ENCODE measurements at regions not wholly inside any gene's neighbourhood (a gene's known extent, or its start where the extent isn't known, plus 50 kb on each side); places are given as distances from the start of the nearest gene placed in this dataset.

GRCh38 chr15:96406701-96407100 is 76.2 kb downstream of the NR2F2 start:
- intact Hi-C loops (cut with DNase I; ENCODE audit: low total_unique reads): no loop called here
- no peaks in the 10 kb centered on the region for H3K36me3 ChIP-seq
- DNase-seq: no peak
- no peaks in the 10 kb centered on the region for H3K9me3 ChIP-seq
- TF ChIP-seq CTCF (IDR thresholded peaks at IDR 0.05 in 4 of 5, conservative IDR thresholded peaks at IDR 0.05 in 1 of 5): no peak
- no peak for TF ChIP-seq POLR2A (IDR thresholded peaks at IDR 0.05)
- in situ Hi-C loops (cut with MboI; ENCODE audit: low sequenced_read_pairs in 4 of 4): no loop called here
- no peak for ATAC-seq
- H3K27ac ChIP-seq: no peak overlapping the region
- no peak overlapping the region for H3K4me3 ChIP-seq
- H3K4me1 ChIP-seq: peaks cover 7 to 8% of the 10 kb centered on the region in 2 donors
- peaks cover 44 to 55% (median 54%) of the 10 kb centered on the region in 3 donors for H3K27me3 ChIP-seq

GRCh38 chr15:96407482-96407881 is 77.0 kb downstream of the NR2F2 start:
- in situ Hi-C loops (cut with MboI; ENCODE audit: low sequenced_read_pairs in 4 of 4) (no loop called here), intact Hi-C loops (cut with DNase I; ENCODE audit: low total_unique reads) (no loop called here)
- DNase-seq (no peak), ATAC-seq (no peak)
- Histone ChIP-seq H3K27me3 (peaks cover 51 to 63% (median 61%) of the 10 kb centered on the region in 3 donors), H3K4me3 (no peak overlapping the region), H3K27ac (no peak overlapping the region), H3K4me1 (peaks cover 7 to 8% of the 10 kb centered on the region in 2 donors), H3K9me3 (no peaks in the 10 kb centered on the region), H3K36me3 (no peaks in the 10 kb centered on the region)
- no peak for TF ChIP-seq POLR2A (IDR thresholded peaks at IDR 0.05)

GRCh38 chr15:96408591-96409183 is 78.2 kb downstream of the NR2F2 start:
- DNase-seq (no peak), ATAC-seq (no peak)
- Histone ChIP-seq H3K27me3 (peaks cover 63 to 73% (median 69%) of the 10 kb centered on the region in 3 donors), H3K9me3 (no peaks in the 10 kb centered on the region), H3K4me1 (peaks cover 7 to 8% of the 10 kb centered on the region in 2 donors), H3K36me3 (no peaks in the 10 kb centered on the region), H3K27ac (no peak overlapping the region), H3K4me3 (peak overlapping the region; percentile 38 to 61 (median 44))
- intact Hi-C loops (cut with DNase I; ENCODE audit: low total_unique reads) (no loop called here), in situ Hi-C loops (cut with MboI; ENCODE audit: low sequenced_read_pairs in 4 of 4) (no loop called here)
- no peak for TF ChIP-seq CTCF (IDR thresholded peaks at IDR 0.05 in 4 of 5, conservative IDR thresholded peaks at IDR 0.05 in 1 of 5)
- no peak for TF ChIP-seq POLR2A (IDR thresholded peaks at IDR 0.05)

- intact Hi-C loops (cut with DNase I; ENCODE audit: low total_unique reads) (loop anchor here (5.0 kb wide), 1 partner anchor 47 kb away; no protein-coding TSS in a partner anchor), in situ Hi-C loops (cut with MboI; ENCODE audit: low sequenced_read_pairs in 4 of 4) (no loop called here)
- Histone ChIP-seq H3K27me3 (peaks cover 71 to 81% (median 74%) of the 10 kb centered on the region in 3 donors), H3K9me3 (no peaks in the 10 kb centered on the region), H3K36me3 (no peaks in the 10 kb centered on the region), H3K4me1 (peaks cover 7 to 8% of the 10 kb centered on the region in 2 donors), H3K4me3 (peak overlapping the region; percentile 38 to 61 (median 44)), H3K27ac (no peak overlapping the region)
- TF ChIP-seq POLR2A (IDR thresholded peaks at IDR 0.05) (no peak), CTCF (IDR thresholded peaks at IDR 0.05 in 4 of 5, conservative IDR thresholded peaks at IDR 0.05 in 1 of 5) (no peak)
- ATAC-seq (peak in 1 of 2 donors; percentile 36), DNase-seq (no peak)
Measured at GRCh38 chr15:96409215-96410138, 79.0 kb downstream of the NR2F2 start.

Data from gastrocnemius medialis (tissue), 4 donors.